B cell (primary cell): ENCODE measurements at regions not wholly inside any gene's neighbourhood (a gene's known extent, or its start where the extent isn't known, plus 50 kb on each side); places are given as distances from the start of the nearest gene placed in this dataset.

Source experiments
- ATAC-seq: fragments of 200-7000 bp; cut with Tn5 transposase; one replicate; pipeline ENCODE4 v1.10.0; 2021; ENCODE audit warnings: low read depth, mild to moderate bottlenecking, moderate number of reproducible peaks, moderate library complexity
- CTCF ChIA-PET: fragments of 350-600 bp; sonication (Branson Sonifier 250); formaldehyde crosslinking; loops from one replicate; lab custom pipeline; 2021; ENCODE audit warnings: antibody characterized with exemption, inconsistent platforms; lab: Charles Lee
- POLR2A ChIA-PET: fragments of 350-600 bp; sonication (Branson Sonifier 250); formaldehyde crosslinking; loops from one replicate; lab custom pipeline; 2021; ENCODE audit warnings: antibody characterized with exemption; lab: Charles Lee
- DNase-seq: peaks from one replicate; pipeline ENCODE4 v3.0.0; 2013
- H2AFZ ChIP-seq: 2 replicates; pipeline ENCODE4 v1.6.1; 2012; ENCODE audit warnings: mild to moderate bottlenecking, low read depth, low read length; ENCODE audit not compliant: insufficient read depth, poor library complexity, severe bottlenecking
- H3K27ac ChIP-seq, 2 donors: 1 replicate in 1 of 2; 2 replicates in 1 of 2; pipeline ENCODE4 v1.5.1; 2012 to 2013; ENCODE audit warnings: low read length in 2 of 2, mild to moderate bottlenecking in 2 of 2, moderate library complexity in 1 of 2
- H3K27me3 ChIP-seq, 4 experiments: fragments of 200-600 bp in 1 of 4; sonication (generic) in 1 of 4; replicated peaks in 1 of 4; 1 replicate in 2 of 4; 2 replicates in 2 of 4; pipeline versions ENCODE4 v1.6.1 to v1.7.0; 2013 to 2016; ENCODE audit warnings: low read length in 3 of 4, mild to moderate bottlenecking in 2 of 4, mixed read lengths in 1 of 4, moderate library complexity in 1 of 4; ENCODE audit not compliant: insufficient read depth in 4 of 4, control insufficient read depth in 3 of 4; ENCODE audit errors: control extremely low read depth in 1 of 4
- H3K36me3 ChIP-seq, 2 experiments: replicated peaks in 1 of 2; 1 replicate in 1 of 2; 2 replicates in 1 of 2; pipeline versions ENCODE4 v1.6.1 to v1.7.1; 2013; ENCODE audit warnings: low read length in 1 of 2; ENCODE audit not compliant: insufficient read depth in 2 of 2, control insufficient read depth in 1 of 2; ENCODE audit errors: control extremely low read depth in 1 of 2, extremely low read depth in 1 of 2
- H3K4me1 ChIP-seq, 2 donors: fragments of 200-600 bp in 1 of 2; sonication (generic) in 1 of 2; 1 replicate in 1 of 2; 2 replicates in 1 of 2; pipeline versions ENCODE4 v1.5.1 to v1.6.1; 2013 to 2017; ENCODE audit warnings: low read length in 2 of 2; ENCODE audit not compliant: control insufficient read depth in 2 of 2, insufficient read depth in 2 of 2
- H3K4me2 ChIP-seq: replicated peaks from 2 replicates; pipeline ENCODE3; 2012; ENCODE audit warnings: mild to moderate bottlenecking, low read depth, low read length; ENCODE audit not compliant: poor library complexity, severe bottlenecking
- H3K4me3 ChIP-seq, 5 experiments: fragments of 200-600 bp in 1 of 5; sonication (generic) in 1 of 5; 1 replicate in 3 of 5; 2 replicates in 2 of 5; pipeline versions ENCODE4 v1.5.1 to v1.7.0; 2011 to 2016; ENCODE audit warnings: low read length in 4 of 5, mild to moderate bottlenecking in 4 of 5, low read depth in 2 of 5, control low read depth in 1 of 5, moderate library complexity in 1 of 5; ENCODE audit not compliant: insufficient read depth in 1 of 5; ENCODE audit errors: control extremely low read depth in 1 of 5, extremely low read depth in 1 of 5
- H3K79me2 ChIP-seq: fragments of 200-600 bp; sonication (generic); one replicate; pipeline ENCODE4 v1.6.0; 2016; ENCODE audit warnings: low read length; ENCODE audit not compliant: control insufficient read depth, insufficient read depth
- H3K9ac ChIP-seq: fragments of 200-600 bp; sonication (generic); 2 replicates; pipeline ENCODE4 v1.6.1; 2017; ENCODE audit warnings: mild to moderate bottlenecking, low read length, moderate library complexity
- H3K9me3 ChIP-seq, 3 donors: one replicate each; pipeline versions ENCODE4 v1.6.1 to v1.7.1; 2013; ENCODE audit warnings: low read length in 2 of 3; ENCODE audit not compliant: control insufficient read depth in 2 of 3, insufficient read depth in 1 of 3; ENCODE audit errors: control extremely low read depth in 1 of 3
- H4K20me1 ChIP-seq: 2 replicates; pipeline ENCODE4 v1.6.0; 2012; ENCODE audit warnings: mild to moderate bottlenecking, low read length; ENCODE audit not compliant: insufficient read depth, control insufficient read depth, poor library complexity, severe bottlenecking
- H3K27ac Mint-ChIP-seq: one replicate; pipeline ENCODE4 v1.8.0; 2021; ENCODE audit warnings: mixed read lengths
- H3K27me3 Mint-ChIP-seq: one replicate; pipeline ENCODE4 v1.8.0; 2021; ENCODE audit warnings: mixed read lengths
- H3K4me1 Mint-ChIP-seq: one replicate; pipeline ENCODE4 v1.8.0; 2021; ENCODE audit warnings: mixed read lengths
- H3K4me3 Mint-ChIP-seq: one replicate; pipeline ENCODE4 v1.8.0; 2021; ENCODE audit warnings: mixed read lengths
- H3K9me3 Mint-ChIP-seq: one replicate; pipeline ENCODE4 v1.8.0; 2022; ENCODE audit warnings: mixed read lengths; ENCODE audit not compliant: insufficient read depth
- EZH2 ChIP-seq: IDR thresholded peaks from 2 replicates; pipeline ENCODE4 v1.6.1; 2012; ENCODE audit warnings: borderline replicate concordance, low read depth, mild to moderate bottlenecking, moderate library complexity, low read length; ENCODE audit not compliant: insufficient read depth, poor library complexity, severe bottlenecking
- WGBS: methylation state at CpG from one replicate; pipeline ENCODE4 v1.1.5; 2013; ENCODE audit warnings: missing lambda C conversion rate; ENCODE audit not compliant: insufficient coverage; 5-methylcytosine and 5-hydroxymethylcytosine counted together
- intact Hi-C: fragments of 100-400 bp; cut with micrococcal nuclease; formaldehyde crosslinking; loops from one replicate; pipeline ENCODE4 v1.10.0; 2022
- TF ChIP-seq, protein P1 (sequence below): fragments of 200-600 bp; IDR thresholded peaks from one replicate; pipeline ENCODE4 v1.8.0; 2022; ENCODE audit warnings: antibody characterized with exemption, mild to moderate bottlenecking

DNA sequence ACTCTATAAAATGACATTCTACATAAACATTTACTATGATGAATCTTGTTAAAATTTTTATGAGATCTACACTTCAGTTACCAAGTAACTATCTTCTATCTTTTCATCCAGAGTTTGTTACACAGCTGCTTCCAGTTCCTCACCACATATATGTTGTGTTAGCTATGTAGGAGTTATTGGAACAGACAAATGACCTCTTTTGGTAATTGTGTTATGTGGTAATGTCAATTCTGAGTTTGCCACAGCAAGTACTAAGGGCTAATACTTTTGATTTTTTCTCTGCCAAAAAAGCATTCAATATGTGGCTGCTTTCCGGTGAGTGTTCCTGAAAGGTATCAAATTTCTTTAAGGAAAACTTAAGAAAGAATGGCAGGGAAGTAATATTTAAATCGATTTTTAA lies 573.9 kb upstream of the PCDH15 start:
- no peak for TF ChIP-seq EZH2
- TF ChIP-seq, protein P1, sequence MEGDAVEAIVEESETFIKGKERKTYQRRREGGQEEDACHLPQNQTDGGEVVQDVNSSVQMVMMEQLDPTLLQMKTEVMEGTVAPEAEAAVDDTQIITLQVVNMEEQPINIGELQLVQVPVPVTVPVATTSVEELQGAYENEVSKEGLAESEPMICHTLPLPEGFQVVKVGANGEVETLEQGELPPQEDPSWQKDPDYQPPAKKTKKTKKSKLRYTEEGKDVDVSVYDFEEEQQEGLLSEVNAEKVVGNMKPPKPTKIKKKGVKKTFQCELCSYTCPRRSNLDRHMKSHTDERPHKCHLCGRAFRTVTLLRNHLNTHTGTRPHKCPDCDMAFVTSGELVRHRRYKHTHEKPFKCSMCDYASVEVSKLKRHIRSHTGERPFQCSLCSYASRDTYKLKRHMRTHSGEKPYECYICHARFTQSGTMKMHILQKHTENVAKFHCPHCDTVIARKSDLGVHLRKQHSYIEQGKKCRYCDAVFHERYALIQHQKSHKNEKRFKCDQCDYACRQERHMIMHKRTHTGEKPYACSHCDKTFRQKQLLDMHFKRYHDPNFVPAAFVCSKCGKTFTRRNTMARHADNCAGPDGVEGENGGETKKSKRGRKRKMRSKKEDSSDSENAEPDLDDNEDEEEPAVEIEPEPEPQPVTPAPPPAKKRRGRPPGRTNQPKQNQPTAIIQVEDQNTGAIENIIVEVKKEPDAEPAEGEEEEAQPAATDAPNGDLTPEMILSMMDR, result no peak
- Mint-ChIP-seq H3K27me3 (no peaks in the 10 kb centered on the region), H3K4me3 (no peak overlapping the region), H3K9me3 (no peaks in the 10 kb centered on the region), H3K4me1 (no peaks in the 10 kb centered on the region), H3K27ac (no peak overlapping the region)
- Histone ChIP-seq H3K4me3 (no peak overlapping the region), H3K27me3 (no peaks in the 10 kb centered on the region), H3K4me2 (no peak overlapping the region), H3K9me3 (no peaks in the 10 kb centered on the region), H3K79me2 (no peaks in the 10 kb centered on the region), H4K20me1 (no peaks in the 10 kb centered on the region), H3K27ac (no peak overlapping the region), H3K9ac (no peak overlapping the region), H3K36me3 (no peaks in the 10 kb centered on the region), H3K4me1 (no peaks in the 10 kb centered on the region), H2AFZ (no peak overlapping the region)
- WGBS, result 43% methylated on average over 1 of the region's 2 CpGs
- intact Hi-C loops, result no loop called here
- POLR2A ChIA-PET, result no interaction called here
- DNase-seq, result no peak
- CTCF ChIA-PET, result no interaction called here
- ATAC-seq, result no peak

DNA sequence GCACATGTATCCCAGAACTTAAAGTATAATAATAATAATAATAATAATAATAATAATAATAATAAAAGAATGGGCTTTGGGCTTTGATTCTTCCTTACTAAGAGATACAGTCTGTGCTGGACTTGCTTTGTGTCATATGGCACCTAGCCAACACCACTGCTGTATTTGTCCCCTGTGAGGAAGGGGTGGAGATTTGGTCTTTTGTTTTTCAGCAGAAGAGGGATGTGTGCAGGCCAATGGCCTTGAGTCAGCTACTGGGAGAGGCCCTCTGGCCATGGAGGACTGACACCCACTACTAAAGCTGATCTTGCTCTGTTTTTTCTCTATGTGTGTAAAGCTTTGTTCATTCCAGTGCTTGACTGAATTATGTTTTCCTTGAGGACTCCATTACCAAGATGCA lies 573.0 kb upstream of the PCDH15 start:
- Histone ChIP-seq H3K4me2 (no peak overlapping the region), H2AFZ (no peak overlapping the region), H3K9me3 (no peaks in the 10 kb centered on the region), H3K9ac (no peak overlapping the region), H3K4me3 (no peak overlapping the region), H3K27ac (no peak overlapping the region), H3K4me1 (no peaks in the 10 kb centered on the region), H4K20me1 (no peaks in the 10 kb centered on the region), H3K79me2 (no peaks in the 10 kb centered on the region), H3K27me3 (no peaks in the 10 kb centered on the region), H3K36me3 (no peaks in the 10 kb centered on the region)
- DNase-seq (no peak), ATAC-seq (no peak)
- ChIA-PET CTCF (no interaction called here), POLR2A (no interaction called here)
- intact Hi-C loops, result no loop called here
- H3K4me3 Mint-ChIP-seq, result no peak overlapping the region
- H3K27me3 Mint-ChIP-seq, result no peaks in the 10 kb centered on the region
- no peaks in the 10 kb centered on the region for H3K9me3 Mint-ChIP-seq
- no peaks in the 10 kb centered on the region for H3K4me1 Mint-ChIP-seq
- TF ChIP-seq EZH2, result no peak
- TF ChIP-seq, protein P1, result no peak
- H3K27ac Mint-ChIP-seq, result no peak overlapping the region
